GM23338 (cell line): ENCODE measurements at regions not wholly inside any gene's neighbourhood (a gene's known extent, or its start where the extent isn't known, plus 50 kb on each side); places are given as distances from the start of the nearest gene placed in this dataset.
"Not testable (repeated sequence)": the region's sequence is repeated elsewhere in the genome, so short reads cannot be mapped to it uniquely, and the experiment has no call there.

Source experiments
- CREB1 ChIP-seq: fragments of 250-450 bp; sonication (Bioruptor Pico); IDR thresholded peaks from 2 replicates; pipeline ENCODE4 v1.5.0; 2020; ENCODE audit warnings: low read depth, mild to moderate bottlenecking, moderate library complexity
- CTCF ChIP-seq, 2 experiments: fragments of 200-600 bp in 1 of 2; sonication (generic) in 1 of 2; conservative IDR thresholded peaks; 2 replicates each; pipeline versions ENCODE4 v1.5.1 to v1.6.1; 2016 to 2017; ENCODE audit warnings: antibody characterized with exemption in 2 of 2, low read depth in 2 of 2, mild to moderate bottlenecking in 2 of 2, moderate library complexity in 1 of 2
- EZH2 ChIP-seq: fragments of 200-600 bp; sonication (generic); IDR thresholded peaks from one replicate; pipeline ENCODE4 v1.8.0; 2017; ENCODE audit warnings: antibody characterized with exemption, mild to moderate bottlenecking, low read depth; ENCODE audit not compliant: unreplicated experiment
- POLR2AphosphoS5 ChIP-seq: IDR thresholded peaks from 2 replicates; pipeline ENCODE4 v1.6.1; 2016; ENCODE audit warnings: antibody characterized with exemption, low read depth
- REST ChIP-seq: IDR thresholded peaks from one replicate; pipeline ENCODE4 v1.6.1; 2018; ENCODE audit warnings: antibody characterized with exemption; ENCODE audit not compliant: unreplicated experiment

- TF ChIP-seq CTCF (conservative IDR thresholded peaks at IDR 0.05; ENCODE audit: low read depth in 2 of 2); POLR2AphosphoS5; REST; CREB1; EZH2: not testable (repeated sequence)
These were observed 1075.2 kb upstream of the NOVA1 start for GRCh38 chr14:27672811-27673737.
